ENCODE measurements at regions not wholly inside any gene's neighbourhood (a gene's known extent, or its start where the extent isn't known, plus 50 kb on each side); places are given as distances from the start of the nearest gene placed in this dataset.

DNA sequence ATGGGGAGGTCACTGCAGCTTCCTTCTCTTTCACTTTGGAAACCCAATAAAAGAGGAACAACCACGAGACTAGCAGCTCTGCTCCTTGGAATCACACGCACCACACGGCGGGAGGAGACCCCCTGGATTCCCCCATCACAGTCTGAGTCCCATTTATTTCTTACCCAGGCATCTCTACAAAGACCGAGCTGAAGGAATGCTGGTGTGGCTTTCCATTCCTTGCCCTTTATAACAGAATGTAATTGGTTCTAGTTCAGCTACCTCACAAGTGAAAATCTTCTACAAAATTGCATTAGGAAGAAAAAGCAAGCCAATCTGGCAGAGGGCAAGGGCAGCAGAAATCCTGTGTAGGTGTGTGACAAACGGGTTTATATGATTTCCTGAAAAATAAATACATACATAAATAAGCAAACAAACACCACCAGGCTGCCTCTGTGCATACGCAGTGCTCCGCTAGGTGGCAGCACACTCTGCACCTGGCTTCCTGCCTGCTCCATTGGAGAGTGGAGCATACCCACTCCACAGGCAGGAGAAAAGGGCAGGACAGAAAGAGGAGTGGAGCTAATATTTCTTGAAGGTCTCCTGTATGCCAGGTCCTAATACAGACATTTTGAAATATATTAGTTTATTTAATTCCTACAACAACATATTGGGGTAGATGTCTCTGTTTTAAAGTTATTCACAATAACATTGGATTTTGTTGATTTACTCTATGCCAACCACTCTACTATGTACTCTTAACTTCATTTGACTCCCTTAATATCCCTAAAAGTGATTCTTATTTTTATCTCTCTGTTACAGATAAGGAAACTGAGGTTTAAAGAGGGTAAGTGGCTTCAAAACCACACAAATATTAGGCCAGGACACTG, 673.1 kb downstream of the KCNA4 start:
- POLR2A ChIA-PET: no interaction called here
- H3K27ac Mint-ChIP-seq: no peak overlapping the region
- peak in 1 of 10 donors; percentile 0 for DNase-seq
- no peaks in the 10 kb centered on the region for H3K4me1 Mint-ChIP-seq
- H3K9me3 Mint-ChIP-seq: peaks cover 0 to 10% (median 2%) of the 10 kb centered on the region in 9 donors
- H3K36me3 Mint-ChIP-seq: no peaks in the 10 kb centered on the region
- H3K27me3 Mint-ChIP-seq: no peaks in the 10 kb centered on the region
- no peak overlapping the region for H3K4me3 Mint-ChIP-seq
- ATAC-seq: no peak

DNA sequence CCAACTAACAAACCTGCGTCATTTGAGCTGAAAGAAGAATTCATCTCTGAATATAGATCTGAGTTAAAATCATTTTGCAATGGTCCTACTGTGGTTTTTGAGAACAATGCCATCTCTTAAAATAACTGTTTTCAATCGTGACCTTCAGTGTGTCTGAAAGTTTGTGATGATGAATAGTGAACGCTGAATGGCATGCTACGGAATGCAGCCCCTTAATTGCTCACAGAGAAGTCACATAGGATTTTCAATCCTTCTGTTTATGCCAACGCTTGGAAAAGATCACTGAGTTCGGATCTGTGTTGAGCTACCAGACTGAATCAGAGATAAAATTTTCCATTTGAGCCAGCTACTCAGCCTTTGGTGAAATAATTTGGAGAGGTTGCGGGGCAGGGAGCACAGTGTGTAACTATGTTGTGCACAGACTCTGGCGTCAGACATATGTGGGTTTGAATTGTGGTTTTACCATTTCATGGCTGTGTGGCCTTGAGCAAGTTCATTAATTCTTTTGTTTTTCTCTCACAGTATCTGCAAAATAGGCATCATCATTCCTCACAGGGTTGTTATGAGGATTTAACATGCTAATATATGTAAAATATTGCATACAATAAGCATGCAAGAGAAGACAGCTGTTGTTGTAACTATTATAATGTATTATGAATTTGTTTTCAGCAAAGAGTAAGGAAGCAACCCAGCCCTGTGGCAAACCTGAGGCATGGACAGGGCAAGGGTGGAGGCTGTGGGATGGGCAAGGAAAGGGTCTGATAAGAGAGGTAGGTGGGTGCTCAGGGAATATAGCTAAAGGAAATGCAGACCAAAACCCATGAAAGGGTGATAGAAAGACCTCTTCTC, 679.9 kb downstream of the KCNA4 start:
- Mint-ChIP-seq H3K4me1 (no peaks in the 10 kb centered on the region), H3K36me3 (no peaks in the 10 kb centered on the region), H3K9me3 (peaks cover 0 to 33% (median 5%) of the 10 kb centered on the region in 9 donors), H3K27me3 (no peaks in the 10 kb centered on the region), H3K27ac (no peak overlapping the region), H3K4me3 (no peak overlapping the region)
- POLR2A ChIA-PET: no interaction called here
- no peak for DNase-seq
- ATAC-seq: no peak

DNA sequence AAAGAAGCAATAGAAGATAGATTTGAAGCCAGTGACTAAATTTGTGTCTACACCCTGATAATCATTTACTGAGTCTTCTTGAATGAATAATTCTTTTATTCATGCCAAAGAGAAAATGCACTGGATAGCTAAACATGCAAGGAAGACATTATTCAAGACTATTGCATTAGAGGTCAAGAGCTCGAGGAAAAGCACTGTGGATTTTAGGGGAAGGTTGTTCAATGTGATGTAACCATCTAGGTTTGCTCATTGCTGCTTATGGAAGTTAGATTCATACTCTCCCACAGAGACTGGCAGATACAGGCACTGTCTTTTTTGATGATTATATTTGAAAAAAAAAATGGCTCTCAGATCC, 682.1 kb downstream of the KCNA4 start:
- Mint-ChIP-seq H3K36me3 (no peaks in the 10 kb centered on the region), H3K4me1 (no peaks in the 10 kb centered on the region), H3K9me3 (peaks cover 2 to 23% (median 5%) of the 10 kb centered on the region in 9 donors), H3K4me3 (no peak overlapping the region), H3K27me3 (no peaks in the 10 kb centered on the region), H3K27ac (no peak overlapping the region)
- no peak for ATAC-seq
- DNase-seq: no peak
- POLR2A ChIA-PET: no interaction called here

DNA sequence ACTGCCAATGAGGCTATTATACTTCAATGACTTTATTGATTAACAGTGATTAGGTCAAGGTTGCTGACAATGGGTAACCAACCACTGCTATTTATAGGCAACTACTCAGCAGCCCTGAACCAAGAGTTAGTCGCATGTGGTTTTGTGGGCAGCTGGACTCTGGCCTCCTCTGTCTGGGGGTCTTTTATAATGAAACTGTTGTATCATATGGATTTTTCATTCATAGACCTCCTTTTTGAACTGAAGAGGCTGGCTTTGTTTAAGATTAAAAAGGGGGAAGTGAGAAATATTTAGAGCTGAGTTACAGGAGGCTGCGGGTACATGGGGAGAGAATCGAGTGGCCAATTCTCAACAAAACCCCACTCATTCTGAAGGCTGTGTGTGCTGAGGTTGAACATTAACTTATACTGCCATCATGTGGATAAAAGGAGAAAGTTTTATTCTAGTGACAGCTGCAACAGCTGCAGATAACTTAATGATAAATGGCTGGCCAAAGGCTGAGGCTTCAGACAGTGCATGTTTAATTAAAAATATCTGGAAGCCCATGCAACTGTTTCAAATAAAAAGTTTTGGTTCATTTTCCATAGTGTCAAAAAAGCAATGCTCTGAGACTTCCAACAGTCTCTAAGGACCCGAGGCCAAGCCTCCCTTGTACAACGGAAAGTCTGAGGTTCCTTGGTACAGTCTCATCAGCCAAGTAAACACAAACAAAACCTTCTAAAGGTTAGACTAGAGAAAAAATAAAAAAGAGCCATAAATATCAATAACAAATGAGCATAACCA, 682.6 kb downstream of the KCNA4 start:
- Mint-ChIP-seq H3K9me3 (peaks cover under 1 to 23% (median 5%) of the 10 kb centered on the region in 9 donors), H3K27me3 (no peaks in the 10 kb centered on the region), H3K4me3 (no peak overlapping the region), H3K36me3 (no peaks in the 10 kb centered on the region), H3K27ac (peak overlapping the region in 1 of 10 donors; percentile 86), H3K4me1 (no peaks in the 10 kb centered on the region)
- DNase-seq (no peak), ATAC-seq (no peak)
- POLR2A ChIA-PET: no interaction called here

DNA sequence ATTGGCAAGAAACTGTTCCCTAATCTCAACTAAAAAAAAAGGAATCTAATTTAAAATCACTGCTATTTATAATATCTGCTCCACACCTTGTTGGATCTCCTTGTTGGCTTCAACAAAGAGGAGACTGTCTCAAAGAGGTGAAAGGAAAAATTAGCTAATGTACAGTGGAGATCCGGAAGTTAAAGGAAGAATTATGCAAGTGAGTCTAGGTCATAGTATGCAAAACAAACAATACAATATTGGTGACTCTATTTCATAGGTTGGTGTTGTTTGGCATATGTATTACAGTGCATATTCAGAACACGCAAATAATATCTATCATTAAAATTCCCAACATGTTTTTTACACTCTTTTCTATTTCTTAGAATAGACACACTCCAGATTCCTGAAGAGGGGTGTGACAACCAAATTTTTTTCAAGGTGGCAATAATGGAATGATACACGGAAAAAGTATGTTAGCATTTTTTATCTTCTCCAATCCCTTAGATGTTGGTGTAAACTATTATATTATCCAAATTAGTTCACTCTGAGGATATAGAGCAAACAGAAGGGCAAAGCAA, 685.3 kb downstream of the KCNA4 start:
- ATAC-seq (no peak), DNase-seq (no peak)
- POLR2A ChIA-PET: no interaction called here
- Mint-ChIP-seq H3K27ac (no peak overlapping the region), H3K4me3 (no peak overlapping the region), H3K4me1 (no peaks in the 10 kb centered on the region), H3K27me3 (no peaks in the 10 kb centered on the region), H3K36me3 (no peaks in the 10 kb centered on the region), H3K9me3 (peaks cover 0 to 26% (median 6%) of the 10 kb centered on the region in 9 donors)

DNA sequence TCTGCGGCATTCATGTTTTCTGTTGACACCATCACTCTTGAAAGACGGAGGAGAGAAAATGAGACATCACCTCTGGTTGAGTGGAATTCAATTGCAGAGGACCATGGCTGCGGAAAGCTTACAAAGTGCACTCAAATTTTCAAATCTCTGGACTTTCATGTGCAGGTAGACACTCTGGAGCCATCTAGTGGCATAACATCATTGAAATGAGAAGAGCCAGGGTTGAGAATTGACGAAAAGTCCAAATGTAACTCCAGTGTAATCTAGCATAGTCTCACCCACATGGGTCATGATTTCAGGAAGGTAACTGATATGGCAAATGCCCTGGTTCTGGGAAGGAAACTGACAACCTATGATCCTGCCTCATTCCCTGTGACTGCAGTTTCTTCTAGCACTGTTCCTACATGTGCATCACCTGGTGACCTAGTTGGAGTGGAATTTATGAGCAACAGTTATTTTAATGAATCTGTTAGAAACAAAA, 687.8 kb downstream of the KCNA4 start:
- no peak for DNase-seq
- POLR2A ChIA-PET: no interaction called here
- H3K4me3 Mint-ChIP-seq: no peak overlapping the region
- no peak for ATAC-seq
- no peak overlapping the region for H3K27ac Mint-ChIP-seq
- H3K4me1 Mint-ChIP-seq: no peaks in the 10 kb centered on the region
- no peaks in the 10 kb centered on the region for H3K36me3 Mint-ChIP-seq
- H3K27me3 Mint-ChIP-seq: no peaks in the 10 kb centered on the region
- H3K9me3 Mint-ChIP-seq: peaks cover 0 to 16% (median 7%) of the 10 kb centered on the region in 9 donors

DNA sequence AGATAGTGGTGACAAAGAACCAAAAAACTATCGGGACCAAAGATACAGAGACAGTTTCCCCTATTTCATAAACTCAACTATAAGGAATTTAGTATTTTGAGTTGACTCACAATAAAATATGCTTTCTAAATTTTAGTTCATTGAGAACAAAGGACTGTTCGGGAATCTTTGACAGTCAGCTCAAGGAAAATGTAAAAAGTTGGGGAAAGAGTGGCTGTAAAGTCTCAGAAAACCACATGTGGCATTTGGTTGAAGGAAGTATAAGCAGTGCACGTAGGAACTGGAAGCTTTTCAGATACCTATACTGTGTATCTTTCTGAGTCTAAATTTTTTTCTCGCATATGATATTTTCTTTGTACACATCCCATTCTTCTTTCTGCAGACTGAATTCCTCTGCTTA, 688.9 kb downstream of the KCNA4 start:
- H3K4me3 Mint-ChIP-seq: no peak overlapping the region
- POLR2A ChIA-PET: no interaction called here
- H3K27ac Mint-ChIP-seq: no peak overlapping the region
- no peaks in the 10 kb centered on the region for H3K4me1 Mint-ChIP-seq
- H3K27me3 Mint-ChIP-seq: no peaks in the 10 kb centered on the region
- H3K36me3 Mint-ChIP-seq: no peaks in the 10 kb centered on the region
- peaks cover 0 to 27% (median 7%) of the 10 kb centered on the region in 9 donors for H3K9me3 Mint-ChIP-seq
- DNase-seq (no peak), ATAC-seq (no peak)

DNA sequence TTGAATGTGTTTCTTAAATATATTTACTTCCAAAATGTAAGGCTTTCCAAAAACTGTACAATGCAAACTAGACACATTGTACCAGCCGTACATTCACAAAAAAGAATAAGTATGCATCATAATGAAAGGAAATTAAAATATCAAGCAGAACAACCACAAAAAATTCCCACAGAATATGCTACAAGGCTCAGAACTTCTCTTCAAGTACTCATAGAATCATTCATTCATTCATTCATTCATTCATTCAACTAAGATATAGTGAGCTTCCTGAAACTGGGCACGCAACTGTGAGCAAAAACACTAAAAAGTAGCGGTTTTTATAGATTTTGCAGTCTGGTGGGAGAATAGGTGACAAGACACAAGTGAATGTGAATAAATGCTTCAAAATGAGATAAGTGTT, 690.1 kb downstream of the KCNA4 start:
- Mint-ChIP-seq H3K4me3 (no peak overlapping the region), H3K36me3 (no peaks in the 10 kb centered on the region), H3K27me3 (no peaks in the 10 kb centered on the region), H3K27ac (no peak overlapping the region), H3K4me1 (no peaks in the 10 kb centered on the region), H3K9me3 (peaks cover 0 to 38% (median 8%) of the 10 kb centered on the region in 9 donors)
- no peak for DNase-seq
- ATAC-seq: no peak
- POLR2A ChIA-PET: no interaction called here

DNA sequence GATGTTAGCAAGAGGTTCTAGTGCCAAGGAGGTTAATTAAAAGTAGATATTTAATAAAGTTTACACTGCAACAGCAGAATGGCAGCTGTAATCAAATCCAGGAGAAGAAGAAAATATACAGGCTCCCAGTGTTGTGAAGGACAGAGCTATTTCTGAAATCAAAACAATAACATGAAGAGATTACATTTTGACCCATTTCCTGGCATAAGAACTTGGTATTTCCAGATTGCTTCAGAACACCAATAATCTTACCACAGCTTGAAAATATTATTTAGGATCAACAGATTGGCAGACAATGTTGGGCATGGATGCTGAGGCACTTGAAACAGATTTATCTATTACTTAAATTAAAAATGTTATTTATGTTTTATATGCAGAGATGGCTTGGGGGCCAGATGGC, 692.5 kb downstream of the KCNA4 start:
- H3K36me3 Mint-ChIP-seq: no peaks in the 10 kb centered on the region
- no peak overlapping the region for H3K27ac Mint-ChIP-seq
- no peak for DNase-seq
- H3K27me3 Mint-ChIP-seq: no peaks in the 10 kb centered on the region
- peaks cover 0 to 39% (median 10%) of the 10 kb centered on the region in 9 donors for H3K9me3 Mint-ChIP-seq
- no peak overlapping the region for H3K4me3 Mint-ChIP-seq
- H3K4me1 Mint-ChIP-seq: no peaks in the 10 kb centered on the region
- ATAC-seq: no peak
- POLR2A ChIA-PET: no interaction called here

DNA sequence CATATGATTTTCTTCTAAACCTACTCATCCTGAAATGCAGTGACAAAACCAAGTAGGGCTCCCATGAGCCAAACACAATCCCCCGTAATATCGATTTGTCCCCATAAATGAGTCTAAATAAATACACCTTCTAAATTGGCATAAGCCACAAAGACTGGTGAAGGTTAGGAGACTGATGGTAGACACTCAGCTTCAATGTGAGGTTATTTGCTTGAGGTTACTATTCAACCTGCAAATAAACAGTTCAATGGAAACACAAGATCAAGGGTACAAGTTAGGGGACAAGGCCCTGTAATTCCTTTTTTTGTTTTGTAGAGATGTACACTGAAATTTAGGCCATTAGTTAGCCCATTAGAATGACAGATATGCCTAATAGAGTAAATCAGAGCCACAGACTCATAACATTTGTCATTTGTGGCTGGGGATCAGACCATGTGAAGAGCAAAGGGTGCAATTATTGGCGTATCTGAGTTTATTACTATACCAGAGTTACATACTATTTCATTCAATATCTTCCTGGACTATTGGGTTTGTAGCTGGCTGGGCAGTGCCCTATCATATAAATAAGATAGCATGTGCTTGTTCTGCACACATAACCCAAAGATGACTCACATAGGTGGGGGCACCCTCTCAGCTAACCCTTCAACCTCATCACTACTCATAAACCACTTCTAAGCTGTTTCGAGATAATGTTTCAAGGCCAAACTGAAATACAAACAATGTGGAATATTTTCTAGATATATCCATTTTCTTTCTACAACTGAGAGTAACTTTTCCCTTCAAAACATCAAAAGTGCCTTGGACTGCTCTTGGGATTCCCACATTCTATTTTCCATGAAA, 695.3 kb downstream of the KCNA4 start:
- H3K9me3 Mint-ChIP-seq: peaks cover 0 to 50% (median 5%) of the 10 kb centered on the region in 9 donors
- H3K36me3 Mint-ChIP-seq: no peaks in the 10 kb centered on the region
- no peak overlapping the region for H3K4me3 Mint-ChIP-seq
- DNase-seq: no peak
- no peak overlapping the region for H3K27ac Mint-ChIP-seq
- no peaks in the 10 kb centered on the region for H3K4me1 Mint-ChIP-seq
- POLR2A ChIA-PET: no interaction called here
- no peak for ATAC-seq
- no peaks in the 10 kb centered on the region for H3K27me3 Mint-ChIP-seq

DNA sequence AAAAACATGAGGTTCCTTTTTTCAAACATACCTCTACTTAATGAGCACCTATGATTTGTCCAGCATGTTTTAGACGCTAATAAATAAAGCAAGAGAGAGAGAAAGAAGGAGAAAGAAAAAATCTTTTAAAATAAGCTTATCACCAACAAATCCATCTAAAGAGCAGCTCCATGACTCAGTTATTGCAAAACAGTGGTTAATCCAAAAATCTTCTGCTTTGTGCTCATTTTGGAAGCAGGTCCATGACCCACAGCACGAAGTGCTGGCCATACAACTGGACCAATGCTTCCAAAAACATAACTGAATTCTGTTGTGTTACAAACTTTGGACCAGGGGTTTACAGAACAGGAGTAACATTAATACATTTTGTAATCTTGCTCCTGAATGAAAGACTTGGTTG, 696.6 kb downstream of the KCNA4 start:
- no peaks in the 10 kb centered on the region for H3K36me3 Mint-ChIP-seq
- H3K4me1 Mint-ChIP-seq: peaks cover 0 to under 1% (median 0%) of the 10 kb centered on the region in 4 donors
- no peak for DNase-seq
- POLR2A ChIA-PET: no interaction called here
- no peak overlapping the region for H3K27ac Mint-ChIP-seq
- ATAC-seq: no peak
- H3K27me3 Mint-ChIP-seq: no peaks in the 10 kb centered on the region
- H3K9me3 Mint-ChIP-seq: peaks cover 0 to 44% (median 5%) of the 10 kb centered on the region in 9 donors
- no peak overlapping the region for H3K4me3 Mint-ChIP-seq

DNA sequence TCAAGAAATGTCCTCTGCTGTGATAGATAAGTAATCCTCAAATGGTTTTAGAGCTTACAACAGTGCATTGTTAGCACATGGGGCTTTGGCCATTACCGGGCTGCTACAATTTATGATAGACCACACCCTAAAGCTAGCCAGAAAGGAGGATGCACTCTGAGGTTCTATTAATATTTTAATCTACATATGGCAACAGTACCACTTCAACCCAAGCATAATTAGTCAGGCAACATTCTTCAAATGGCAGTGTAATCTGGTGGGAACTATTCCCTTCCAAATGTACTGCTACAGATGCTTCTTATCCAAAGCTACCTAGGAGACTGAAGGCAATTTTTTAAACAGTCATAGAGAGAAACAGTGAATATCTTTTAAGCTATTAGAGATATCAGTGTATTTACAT, 697.6 kb downstream of the KCNA4 start:
- POLR2A ChIA-PET: no interaction called here
- Mint-ChIP-seq H3K9me3 (peaks cover 0 to 44% (median 5%) of the 10 kb centered on the region in 9 donors), H3K36me3 (no peaks in the 10 kb centered on the region)

More for the DNA sequence above, 697.6 kb downstream of the KCNA4 start:
- H3K27ac Mint-ChIP-seq: no peak overlapping the region
- H3K27me3 Mint-ChIP-seq: no peaks in the 10 kb centered on the region
- ATAC-seq (no peak), DNase-seq (no peak)
- H3K4me3 Mint-ChIP-seq: no peak overlapping the region
- H3K4me1 Mint-ChIP-seq: peaks cover 0 to 2% (median 0%) of the 10 kb centered on the region in 4 donors
